Fibroblast of lung (primary cell): ENCODE measurements at regions not wholly inside any gene's neighbourhood (a gene's known extent, or its start where the extent isn't known, plus 50 kb on each side); places are given as distances from the start of the nearest gene placed in this dataset.
"Not testable (repeated sequence)": the region's sequence is repeated elsewhere in the genome, so short reads cannot be mapped to it uniquely, and the experiment has no call there.

Experiments
- DNase-seq, 2 donors: peaks; one replicate each; pipeline versions ENCODE4 v3.0.0 to v3.0.0-alpha.2; 2010; ENCODE audit warnings: low read depth in 2 of 2
- H2AFZ ChIP-seq: 2 replicates; pipeline ENCODE4 v1.5.1; 2012; ENCODE audit warnings: low read length, control low read depth, inconsistent platforms
- H3K27ac ChIP-seq: 2 replicates; pipeline ENCODE4 v1.5.1; 2011; ENCODE audit warnings: low read length, control low read depth; ENCODE audit not compliant: insufficient read depth
- H3K27me3 ChIP-seq: 2 replicates; pipeline ENCODE4 v1.5.1; 2011; ENCODE audit warnings: mild to moderate bottlenecking, low read length; ENCODE audit not compliant: control insufficient read depth, insufficient read depth
- H3K36me3 ChIP-seq: 2 replicates; pipeline ENCODE4 v1.5.1; 2011; ENCODE audit warnings: low read length; ENCODE audit not compliant: control insufficient read depth, insufficient read depth
- H3K4me1 ChIP-seq: 2 replicates; pipeline ENCODE4 v1.5.1; 2011; ENCODE audit warnings: low read length; ENCODE audit not compliant: control insufficient read depth, insufficient read depth; ENCODE audit errors: extremely low read depth
- H3K4me2 ChIP-seq: 2 replicates; pipeline ENCODE4 v1.5.1; 2011; ENCODE audit warnings: low read length, control low read depth; ENCODE audit not compliant: insufficient read depth; ENCODE audit errors: extremely low read depth
- H3K4me3 ChIP-seq, 4 experiments: fragments of 200-600 bp in 1 of 4; sonication (generic) in 1 of 4; replicated peaks in 1 of 4; 2 replicates each; pipeline ENCODE4 v1.5.1; 2011 to 2016; ENCODE audit warnings: low read length in 4 of 4, low read depth in 3 of 4, mild to moderate bottlenecking in 3 of 4, control low read depth in 2 of 4, inconsistent platforms in 1 of 4, mixed read lengths in 1 of 4; ENCODE audit not compliant: insufficient read depth in 1 of 4; ENCODE audit errors: control extremely low read depth in 1 of 4
- H3K79me2 ChIP-seq: 2 replicates; pipeline ENCODE4 v1.5.1; 2012; ENCODE audit warnings: mild to moderate bottlenecking, low read length, inconsistent platforms; ENCODE audit not compliant: control insufficient read depth, insufficient read depth
- H3K9ac ChIP-seq: 2 replicates; pipeline ENCODE4 v1.5.1; 2011; ENCODE audit warnings: mild to moderate bottlenecking, low read length, control low read depth; ENCODE audit not compliant: insufficient read depth
- H3K9me3 ChIP-seq: 2 replicates; pipeline ENCODE4 v1.5.1; 2012; ENCODE audit warnings: low read depth, low read length; ENCODE audit not compliant: control insufficient read depth, insufficient read depth
- H4K20me1 ChIP-seq: 2 replicates; pipeline ENCODE4 v1.5.1; 2011; ENCODE audit warnings: low read length; ENCODE audit not compliant: control insufficient read depth, insufficient read depth; ENCODE audit errors: extremely low read depth
- CTCF ChIP-seq, 2 donors: IDR thresholded peaks in 1 of 2; conservative IDR thresholded peaks in 1 of 2; 1 replicate in 1 of 2; 2 replicates in 1 of 2; pipeline ENCODE4 v1.5.1; 2011 to 2012; ENCODE audit warnings: low read length in 2 of 2, control low read depth in 1 of 2, inconsistent platforms in 1 of 2, low read depth in 1 of 2, mild to moderate bottlenecking in 1 of 2
- EZH2 ChIP-seq: IDR thresholded peaks from 2 replicates; pipeline ENCODE4 v1.5.1; 2012; ENCODE audit warnings: low read length, control low read depth, mild to moderate bottlenecking; ENCODE audit errors: missing control alignments

- no peaks in the 10 kb centered on the region for H3K4me1 ChIP-seq
- H4K20me1 ChIP-seq = no peaks in the 10 kb centered on the region
- H3K9me3 ChIP-seq = no peaks in the 10 kb centered on the region
- H3K4me3 ChIP-seq = no peak overlapping the region
- no peak for DNase-seq
- H3K36me3 ChIP-seq = no peaks in the 10 kb centered on the region
- H3K27me3 ChIP-seq = no peaks in the 10 kb centered on the region
- H3K9ac ChIP-seq = no peak overlapping the region
- H3K79me2 ChIP-seq = no peaks in the 10 kb centered on the region
- H3K27ac ChIP-seq = no peak overlapping the region
- TF ChIP-seq EZH2 (no peak), CTCF (conservative IDR thresholded peaks at IDR 0.05 in 1 of 2, IDR thresholded peaks at IDR 0.05 in 1 of 2; ENCODE audit: low read depth in 1 of 2, low read length in 2 of 2) (no peak)
- no peak overlapping the region for H3K4me2 ChIP-seq
- H2AFZ ChIP-seq = no peak overlapping the region
Observed at GRCh38 chrX:76538860-76539259, 111.3 kb downstream of the MAGEE1 start.

- not testable (repeated sequence) for H3K36me3 ChIP-seq, H3K27ac ChIP-seq, H3K9me3 ChIP-seq, H4K20me1 ChIP-seq, H3K4me1 ChIP-seq, H3K79me2 ChIP-seq, H3K4me3 ChIP-seq, H3K4me2 ChIP-seq, H3K27me3 ChIP-seq, H2AFZ ChIP-seq, H3K9ac ChIP-seq, DNase-seq
Observed at GRCh38 chrX:76543381-76543780, 115.9 kb downstream of the MAGEE1 start.

GRCh38 chrX:76550016-76550415, 122.5 kb downstream of the MAGEE1 start:
- H3K36me3 ChIP-seq = no peaks in the 10 kb centered on the region
- H3K4me3 ChIP-seq = no peak overlapping the region
- no peaks in the 10 kb centered on the region for H3K4me1 ChIP-seq
- H3K9me3 ChIP-seq = no peaks in the 10 kb centered on the region
- H4K20me1 ChIP-seq = no peaks in the 10 kb centered on the region
- H3K27ac ChIP-seq = no peak overlapping the region
- H3K4me2 ChIP-seq = no peak overlapping the region
- TF ChIP-seq EZH2 (no peak), CTCF (conservative IDR thresholded peaks at IDR 0.05 in 1 of 2, IDR thresholded peaks at IDR 0.05 in 1 of 2; ENCODE audit: low read depth in 1 of 2, low read length in 2 of 2) (no peak)
- H2AFZ ChIP-seq = no peak overlapping the region
- no peak for DNase-seq
- no peaks in the 10 kb centered on the region for H3K79me2 ChIP-seq
- no peak overlapping the region for H3K9ac ChIP-seq
- no peaks in the 10 kb centered on the region for H3K27me3 ChIP-seq

- H3K4me2 ChIP-seq = no peak overlapping the region
- no peaks in the 10 kb centered on the region for H4K20me1 ChIP-seq
- no peak overlapping the region for H3K27ac ChIP-seq
- no peak overlapping the region for H3K9ac ChIP-seq
- H3K36me3 ChIP-seq = no peaks in the 10 kb centered on the region
- no peak for DNase-seq
- H3K4me3 ChIP-seq = no peak overlapping the region
- H3K79me2 ChIP-seq = no peaks in the 10 kb centered on the region
- no peaks in the 10 kb centered on the region for H3K4me1 ChIP-seq
- no peak overlapping the region for H2AFZ ChIP-seq
- TF ChIP-seq CTCF (conservative IDR thresholded peaks at IDR 0.05 in 1 of 2, IDR thresholded peaks at IDR 0.05 in 1 of 2; ENCODE audit: low read depth in 1 of 2, low read length in 2 of 2) = no peak
- H3K27me3 ChIP-seq = no peaks in the 10 kb centered on the region
- no peaks in the 10 kb centered on the region for H3K9me3 ChIP-seq
Observed at GRCh38 chrX:76555269-76555668, 127.8 kb downstream of the MAGEE1 start.
